ENCODE measurements at regions not wholly inside any gene's neighbourhood (a gene's known extent, or its start where the extent isn't known, plus 50 kb on each side); places are given as distances from the start of the nearest gene placed in this dataset.

- TF ChIP-seq CTCF (IDR thresholded peaks at IDR 0.05) (no peak), POLR2A (IDR thresholded peaks at IDR 0.05) (no peak), EP300 (IDR thresholded peaks at IDR 0.05) (no peak)
Measured at GRCh38 chr7:17054206-17054605, 172.4 kb upstream of the AGR3 start.
